RPMI7951 (cell line): ENCODE measurements at regions not wholly inside any gene's neighbourhood (a gene's known extent, or its start where the extent isn't known, plus 50 kb on each side); places are given as distances from the start of the nearest gene placed in this dataset.

Source experiments
- DNase-seq: peaks from one replicate; pipeline ENCODE4 v3.0.0-alpha.2; 2012; ENCODE audit warnings: low read depth

GRCh38 chr2:3100386-3100785, 277.2 kb downstream of the EIPR1 start:
- DNase-seq: no peak

- no peak for DNase-seq
Observed at GRCh38 chr2:3099860-3100234, 277.8 kb downstream of the EIPR1 start.

- no peak for DNase-seq
Observed at GRCh38 chr2:3099145-3099859, 278.3 kb downstream of the EIPR1 start.

GRCh38 chr2:3098231-3098630, 279.4 kb downstream of the EIPR1 start:
- DNase-seq: no peak

GRCh38 chr2:3097804-3098203, 279.8 kb downstream of the EIPR1 start:
- no peak for DNase-seq

- no peak for DNase-seq
Observed at GRCh38 chr2:3094999-3095958, 282.3 kb downstream of the EIPR1 start.

- no peak for DNase-seq
Observed at GRCh38 chr2:3094318-3094717, 283.3 kb downstream of the EIPR1 start.

GRCh38 chr2:3091696-3092095, 285.9 kb downstream of the EIPR1 start:
- DNase-seq: no peak

GRCh38 chr2:3082705-3083104, 294.9 kb downstream of the EIPR1 start:
- DNase-seq: no peak

GRCh38 chr2:3079959-3080948, 297.4 kb downstream of the EIPR1 start:
- DNase-seq: no peak

GRCh38 chr2:3079466-3079865, 298.2 kb downstream of the EIPR1 start:
- DNase-seq: no peak

- peak; percentile 4 for DNase-seq
Observed at GRCh38 chr2:3078684-3079083, 298.9 kb downstream of the EIPR1 start.

- no peak for DNase-seq
Observed at GRCh38 chr2:3076848-3077642, 300.6 kb downstream of the EIPR1 start.

GRCh38 chr2:3075991-3076340, 301.7 kb downstream of the EIPR1 start:
- DNase-seq: no peak

GRCh38 chr2:3075316-3075990, 302.2 kb downstream of the EIPR1 start:
- DNase-seq: no peak

- no peak for DNase-seq
Observed at GRCh38 chr2:3073704-3074103, 303.9 kb downstream of the EIPR1 start.

- no peak for DNase-seq
Observed at GRCh38 chr2:3073041-3073595, 304.5 kb downstream of the EIPR1 start.

- DNase-seq: no peak
Observed at GRCh38 chr2:3071685-3072263, 305.8 kb downstream of the EIPR1 start.

GRCh38 chr2:3066831-3067230, 310.8 kb downstream of the EIPR1 start:
- no peak for DNase-seq

- no peak for DNase-seq
Observed at GRCh38 chr2:3065928-3066327, 311.7 kb downstream of the EIPR1 start.
